Gastroesophageal sphincter (tissue), 4 donors: ENCODE measurements at regions not wholly inside any gene's neighbourhood (a gene's known extent, or its start where the extent isn't known, plus 50 kb on each side); places are given as distances from the start of the nearest gene placed in this dataset.
"Not testable (repeated sequence)": the region's sequence is repeated elsewhere in the genome, so short reads cannot be mapped to it uniquely, and the experiment has no call there.

Experiments used
- ATAC-seq: fragments of 150-250 bp; one replicate; pipeline ENCODE4 v1.9.1; 2016; ENCODE audit warnings: mild to moderate bottlenecking, moderate library complexity
- H3K27ac ChIP-seq, 4 donors: fragments of 200-600 bp; sonication (generic) in 3 of 4; 1 replicate in 3 of 4; 2 replicates in 1 of 4; pipeline ENCODE4 v1.5.1; 2016 to 2019
- H3K27me3 ChIP-seq: fragments of 200-600 bp; sonication (generic); one replicate; pipeline ENCODE4 v1.5.1; 2019
- H3K36me3 ChIP-seq, 2 donors: fragments of 200-600 bp; sonication (generic); one replicate each; pipeline ENCODE4 v1.5.1; 2019; ENCODE audit warnings: control low read depth in 1 of 2
- H3K4me1 ChIP-seq, 3 donors: fragments of 200-600 bp; sonication (generic); 1 replicate in 2 of 3; 2 replicates in 1 of 3; pipeline ENCODE4 v1.5.1; 2016 to 2019; ENCODE audit warnings: control low read depth in 2 of 3
- H3K4me3 ChIP-seq, 2 donors: fragments of 200-600 bp; sonication (generic); one replicate each; pipeline ENCODE4 v1.5.1; 2019; ENCODE audit warnings: mild to moderate bottlenecking in 1 of 2, moderate library complexity in 1 of 2
- H3K9me3 ChIP-seq, 3 donors: fragments of 200-600 bp; sonication (generic); one replicate each; pipeline ENCODE4 v1.5.1; 2017 to 2019; ENCODE audit warnings: control low read depth in 2 of 3
- CTCF ChIP-seq, 4 experiments: fragments of 200-600 bp in 2 of 4; fragments of 450-650 bp in 2 of 4; sonication (generic) in 1 of 4; IDR thresholded peaks; one replicate each; pipeline ENCODE4 v1.5.1; 2017 to 2019; ENCODE audit warnings: antibody characterized with exemption in 4 of 4, mild to moderate bottlenecking in 2 of 4, moderate library complexity in 2 of 4
- EP300 ChIP-seq: sonication (generic); formaldehyde crosslinking; IDR thresholded peaks from one replicate; pipeline ENCODE4 v1.6.1; 2017; ENCODE audit warnings: antibody characterized with exemption, mild to moderate bottlenecking
- POLR2A ChIP-seq, 2 donors: fragments of 450-650 bp; IDR thresholded peaks; one replicate each; pipeline ENCODE4 v1.6.1; 2017; ENCODE audit warnings: antibody characterized with exemption in 2 of 2, mild to moderate bottlenecking in 2 of 2, moderate library complexity in 1 of 2
- POLR2AphosphoS5 ChIP-seq: sonication (generic); formaldehyde crosslinking; IDR thresholded peaks from one replicate; pipeline ENCODE4 v1.6.1; 2017; ENCODE audit warnings: antibody characterized with exemption
- WGBS, 2 donors: methylation state at CpG; one replicate each; pipeline ENCODE4 v1.1.5; 2018; ENCODE audit warnings: low coverage in 1 of 2; 5-methylcytosine and 5-hydroxymethylcytosine counted together

GRCh38 chr16:31734265-31734664, 139.3 kb upstream of the ZNF267 start:
- Histone ChIP-seq H3K9me3 (peaks cover 0 to 59% (median 0%) of the 10 kb centered on the region in 3 donors), H3K27me3 (no peaks in the 10 kb centered on the region), H3K27ac (no peak overlapping the region), H3K36me3 (peaks cover 0 to 77% of the 10 kb centered on the region in 2 donors), H3K4me3 (no peak overlapping the region), H3K4me1 (no peaks in the 10 kb centered on the region)
- no peak for ATAC-seq
- no peak for TF ChIP-seq CTCF (IDR thresholded peaks at IDR 0.05)
- 97 to 100% methylated on average over 3 of the region's 3 CpGs for WGBS, 2 donors

GRCh38 chr16:31745098-31745497, 128.5 kb upstream of the ZNF267 start:
- ATAC-seq, H3K27me3 ChIP-seq, H3K4me3 ChIP-seq, H3K4me1 ChIP-seq, H3K27ac ChIP-seq: not testable (repeated sequence)
- Histone ChIP-seq H3K36me3 (peaks cover 0 to 74% of the 10 kb centered on the region in 2 donors), H3K9me3 (peaks cover 2 to 94% (median 9%) of the 10 kb centered on the region in 3 donors)

GRCh38 chr16:31745900-31746299, 127.7 kb upstream of the ZNF267 start:
- TF ChIP-seq POLR2AphosphoS5: no peak
- TF ChIP-seq EP300: no peak
- TF ChIP-seq POLR2A (IDR thresholded peaks at IDR 0.05): no peak
- TF ChIP-seq CTCF (IDR thresholded peaks at IDR 0.05): no peak
- Histone ChIP-seq H3K36me3 (peaks cover 0 to 74% of the 10 kb centered on the region in 2 donors), H3K27ac (no peak overlapping the region), H3K4me3 (no peak overlapping the region), H3K27me3 (no peaks in the 10 kb centered on the region), H3K9me3 (peaks cover 2 to 94% (median 11%) of the 10 kb centered on the region in 3 donors), H3K4me1 (no peaks in the 10 kb centered on the region)
- no peak for ATAC-seq
- 93 to 100% methylated on average over 2 of the region's 2 CpGs for WGBS, 2 donors

DNA sequence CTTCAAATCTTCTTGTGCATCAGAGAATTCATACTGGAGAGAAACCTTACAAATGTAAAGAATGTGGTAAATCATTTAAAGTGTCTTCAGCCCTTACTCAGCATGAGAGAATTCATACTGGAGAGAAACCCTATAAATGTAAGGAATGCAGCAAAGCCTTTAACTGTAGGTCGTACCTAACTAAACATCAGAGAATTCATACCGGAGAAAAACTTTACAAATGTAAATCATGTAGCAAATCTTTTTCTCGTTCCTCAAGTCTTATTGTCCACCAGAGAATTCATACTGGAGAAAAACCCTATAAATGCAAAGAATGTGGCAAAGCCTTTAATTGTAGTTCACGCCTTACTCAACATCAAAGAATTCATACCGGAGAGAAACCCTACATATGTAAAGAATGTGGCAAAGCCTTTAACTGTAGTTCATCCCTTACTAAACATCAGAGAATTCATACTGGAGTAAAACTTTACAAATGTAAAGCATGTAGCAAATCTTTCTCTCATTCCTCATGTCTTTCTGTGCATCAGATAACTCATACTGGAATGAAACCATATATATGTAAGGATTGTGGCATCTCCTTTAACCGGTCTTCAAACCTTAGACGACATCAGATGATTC, 118.5 kb upstream of the ZNF267 start:
- no peak overlapping the region for H3K4me3 ChIP-seq
- peaks cover 7 to 96% (median 14%) of the 10 kb centered on the region in 3 donors for H3K9me3 ChIP-seq
- WGBS, 2 donors: 87 to 90% methylated on average over 7 of the region's 7 CpGs
- no peaks in the 10 kb centered on the region for H3K4me1 ChIP-seq
- ATAC-seq: no peak
- H3K36me3 ChIP-seq: peaks cover 6 to 89% of the 10 kb centered on the region in 2 donors
- TF ChIP-seq POLR2AphosphoS5 (no peak), CTCF (IDR thresholded peaks at IDR 0.05) (no peak), EP300 (no peak), POLR2A (IDR thresholded peaks at IDR 0.05) (no peak)
- no peak overlapping the region for H3K27ac ChIP-seq
- no peaks in the 10 kb centered on the region for H3K27me3 ChIP-seq

- 86 to 100% methylated on average over 2 of the region's 2 CpGs for WGBS, 2 donors
- ATAC-seq: no peak
- Histone ChIP-seq H3K4me3 (no peak overlapping the region), H3K4me1 (no peaks in the 10 kb centered on the region), H3K27ac (no peak overlapping the region), H3K27me3 (no peaks in the 10 kb centered on the region), H3K36me3 (peaks cover 0 to 32% of the 10 kb centered on the region in 2 donors), H3K9me3 (peaks cover 3 to 92% (median 7%) of the 10 kb centered on the region in 3 donors)
- no peak for TF ChIP-seq CTCF (IDR thresholded peaks at IDR 0.05)
- TF ChIP-seq EP300: no peak
- TF ChIP-seq POLR2AphosphoS5: no peak
- TF ChIP-seq POLR2A (IDR thresholded peaks at IDR 0.05): no peak
Measured at GRCh38 chr16:31764103-31764502, 109.5 kb upstream of the ZNF267 start.
